GM10266 (cell line): ENCODE measurements at regions not wholly inside any gene's neighbourhood (a gene's known extent, or its start where the extent isn't known, plus 50 kb on each side); places are given as distances from the start of the nearest gene placed in this dataset.

Experiments
- DNase-seq: peaks from one replicate; pipeline ENCODE4 v3.0.0; 2012; ENCODE audit errors: extremely low spot score
- CTCF ChIP-seq: IDR thresholded peaks from 2 replicates; pipeline ENCODE4 v1.5.1; 2012; ENCODE audit warnings: mild to moderate bottlenecking, low read depth; ENCODE audit not compliant: control insufficient read depth, insufficient read depth; ENCODE audit errors: missing control alignments

- TF ChIP-seq CTCF, result no peak
- no peak for DNase-seq
Observed at GRCh38 chr11:70012134-70012733, 65.9 kb upstream of the ANO1 start.

GRCh38 chr11:70014291-70014690, 63.8 kb upstream of the ANO1 start:
- no peak for TF ChIP-seq CTCF

GRCh38 chr11:70016666-70017367, 61.3 kb upstream of the ANO1 start:
- TF ChIP-seq CTCF, result no peak
- no peak for DNase-seq

More at GRCh38 chr11:70014291-70014690, 63.8 kb upstream of the ANO1 start:
- no peak for DNase-seq

GRCh38 chr11:70018816-70019215, 59.3 kb upstream of the ANO1 start:
- DNase-seq, result no peak
- no peak for TF ChIP-seq CTCF

GRCh38 chr11:70019576-70020011, 58.5 kb upstream of the ANO1 start:
- DNase-seq, result no peak
- no peak for TF ChIP-seq CTCF

- TF ChIP-seq CTCF, result no peak
- no peak for DNase-seq
Observed at GRCh38 chr11:70020336-70021214, 57.5 kb upstream of the ANO1 start.
